Astrocyte of the cerebellum (primary cell): ENCODE measurements at regions not wholly inside any gene's neighbourhood (a gene's known extent, or its start where the extent isn't known, plus 50 kb on each side); places are given as distances from the start of the nearest gene placed in this dataset.

Source experiments
- DNase-seq: peaks from one replicate; pipeline ENCODE4 v3.0.0-alpha.2; 2011; ENCODE audit warnings: low read depth
- H3K4me3 ChIP-seq: 2 replicates; pipeline ENCODE4 v1.5.1; 2011; ENCODE audit warnings: mild to moderate bottlenecking, low read depth, low read length, moderate library complexity
- in situ Hi-C: cut with HindIII; loops from 2 replicates; pipeline ENCODE4 v1.10.0; 2017; ENCODE audit warnings: low sequenced_read_pairs
- TF ChIP-seq, protein P1 (sequence below): IDR thresholded peaks from 2 replicates; pipeline ENCODE4 v1.5.1; 2012; ENCODE audit warnings: low read length, low read depth, moderate library complexity, mild to moderate bottlenecking; ENCODE audit errors: missing control alignments

GRCh38 chr10:83289373-83289772 is 849.9 kb upstream of the GHITM start:
- TF ChIP-seq, protein P1, sequence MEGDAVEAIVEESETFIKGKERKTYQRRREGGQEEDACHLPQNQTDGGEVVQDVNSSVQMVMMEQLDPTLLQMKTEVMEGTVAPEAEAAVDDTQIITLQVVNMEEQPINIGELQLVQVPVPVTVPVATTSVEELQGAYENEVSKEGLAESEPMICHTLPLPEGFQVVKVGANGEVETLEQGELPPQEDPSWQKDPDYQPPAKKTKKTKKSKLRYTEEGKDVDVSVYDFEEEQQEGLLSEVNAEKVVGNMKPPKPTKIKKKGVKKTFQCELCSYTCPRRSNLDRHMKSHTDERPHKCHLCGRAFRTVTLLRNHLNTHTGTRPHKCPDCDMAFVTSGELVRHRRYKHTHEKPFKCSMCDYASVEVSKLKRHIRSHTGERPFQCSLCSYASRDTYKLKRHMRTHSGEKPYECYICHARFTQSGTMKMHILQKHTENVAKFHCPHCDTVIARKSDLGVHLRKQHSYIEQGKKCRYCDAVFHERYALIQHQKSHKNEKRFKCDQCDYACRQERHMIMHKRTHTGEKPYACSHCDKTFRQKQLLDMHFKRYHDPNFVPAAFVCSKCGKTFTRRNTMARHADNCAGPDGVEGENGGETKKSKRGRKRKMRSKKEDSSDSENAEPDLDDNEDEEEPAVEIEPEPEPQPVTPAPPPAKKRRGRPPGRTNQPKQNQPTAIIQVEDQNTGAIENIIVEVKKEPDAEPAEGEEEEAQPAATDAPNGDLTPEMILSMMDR: no peak
- in situ Hi-C loops: no loop called here
- DNase-seq: no peak
- no peak overlapping the region for H3K4me3 ChIP-seq

- in situ Hi-C loops: no loop called here
- H3K4me3 ChIP-seq: no peak overlapping the region
- TF ChIP-seq, protein P1: no peak
- no peak for DNase-seq
Observed at GRCh38 chr10:83289948-83290347, 849.4 kb upstream of the GHITM start.

DNA sequence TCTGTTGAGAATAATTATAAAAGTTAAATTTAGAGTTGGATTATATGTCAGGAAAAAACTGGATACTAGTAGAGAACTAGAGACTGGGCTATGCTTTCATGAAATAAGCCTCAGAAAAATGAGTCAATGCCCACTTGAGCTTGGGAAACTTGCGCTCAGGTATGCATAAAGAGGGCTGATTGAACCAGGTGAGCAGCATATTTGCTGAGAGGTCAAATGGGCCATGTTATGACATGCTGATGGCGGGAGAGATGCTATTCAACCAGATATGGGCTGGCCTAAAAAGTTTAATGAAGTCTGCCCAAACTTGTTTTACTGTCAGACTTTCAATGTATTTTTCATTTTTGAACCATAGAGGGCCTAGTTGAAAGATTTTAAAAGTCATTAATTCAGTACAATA is 837.6 kb upstream of the GHITM start:
- no peak overlapping the region for H3K4me3 ChIP-seq
- TF ChIP-seq, protein P1: no peak
- no peak for DNase-seq
- in situ Hi-C loops: no loop called here

GRCh38 chr10:83302623-83303022 is 836.7 kb upstream of the GHITM start:
- in situ Hi-C loops: no loop called here
- TF ChIP-seq, protein P1: no peak
- no peak overlapping the region for H3K4me3 ChIP-seq
- no peak for DNase-seq

DNA sequence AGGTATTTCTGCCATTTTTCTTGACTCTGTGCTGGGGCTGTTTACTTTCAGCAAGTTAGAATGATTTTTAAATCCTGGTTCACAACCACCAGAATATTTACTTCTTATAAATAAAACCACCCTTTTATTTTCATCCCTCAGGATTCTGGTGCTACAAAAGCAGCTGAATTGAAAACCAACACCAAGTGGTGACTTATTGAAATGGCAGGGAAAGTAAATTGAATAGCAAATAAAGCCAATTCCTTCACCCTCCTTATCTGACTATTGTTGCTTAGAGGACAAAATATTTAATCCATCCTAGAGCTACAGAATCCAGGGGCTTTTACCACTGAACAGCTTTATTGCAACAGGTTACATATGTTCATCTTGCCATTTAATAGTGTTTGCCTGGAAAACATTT is 828.6 kb upstream of the GHITM start:
- in situ Hi-C loops: no loop called here

GRCh38 chr10:83312570-83312969 is 826.7 kb upstream of the GHITM start:
- no peak for DNase-seq
- H3K4me3 ChIP-seq: no peak overlapping the region
- in situ Hi-C loops: no loop called here
- TF ChIP-seq, protein P1: no peak

More for the DNA sequence above, 828.6 kb upstream of the GHITM start:
- no peak overlapping the region for H3K4me3 ChIP-seq
- no peak for DNase-seq
- TF ChIP-seq, protein P1: no peak

GRCh38 chr10:83332690-83333089 is 806.6 kb upstream of the GHITM start:
- DNase-seq: no peak
- TF ChIP-seq, protein P1: no peak
- H3K4me3 ChIP-seq: no peak overlapping the region
- in situ Hi-C loops: no loop called here
